C4-2B (cell line): ENCODE measurements at regions not wholly inside any gene's neighbourhood (a gene's known extent, or its start where the extent isn't known, plus 50 kb on each side); places are given as distances from the start of the nearest gene placed in this dataset.

Source experiments
- CTCF ChIP-seq: fragments of 450-650 bp; conservative IDR thresholded peaks from 2 replicates; pipeline ENCODE4 v1.5.1; 2017; ENCODE audit warnings: mild to moderate bottlenecking
- ZFX ChIP-seq: fragments of 450-650 bp; IDR thresholded peaks from 2 replicates; pipeline ENCODE4 v1.6.1; 2017

- TF ChIP-seq CTCF: no peak
- no peak for TF ChIP-seq ZFX
These were observed 62.3 kb upstream of the JAK2 start for GRCh38 chr9:4922730-4923129.
